Fibroblast of skin of abdomen (primary cell): ENCODE measurements at regions not wholly inside any gene's neighbourhood (a gene's known extent, or its start where the extent isn't known, plus 50 kb on each side); places are given as distances from the start of the nearest gene placed in this dataset.
A peak's percentile ranks its signal among the peaks of the same experiment; 100 is the strongest.

Experiments used
- DNase-seq: peaks from one replicate; pipeline ENCODE4 v3.0.0-alpha.2; 2013

GRCh38 chr4:126242679-126243390 lies 928.1 kb downstream of the FAT4 start:
- DNase-seq, result no peak

- DNase-seq, result no peak
Observed at GRCh38 chr4:126247409-126247808, 932.7 kb downstream of the FAT4 start.

DNA sequence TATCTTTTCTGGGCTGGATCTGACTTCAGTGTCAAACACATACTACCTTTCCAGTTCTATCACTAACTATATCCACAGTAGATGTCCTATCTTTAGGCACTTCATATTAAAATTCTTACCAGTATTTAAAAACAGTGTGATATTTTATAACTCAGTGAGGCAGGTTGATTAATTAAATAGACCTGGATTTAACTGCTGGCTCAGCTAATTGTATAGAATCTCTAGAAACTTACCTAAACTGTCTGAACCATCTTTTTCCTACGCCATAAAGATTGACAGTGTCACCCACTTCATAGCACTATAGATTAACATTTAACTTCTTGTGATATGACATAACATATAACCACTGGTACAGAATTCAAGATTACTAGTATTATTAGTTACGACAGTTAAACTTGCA lies 935.3 kb downstream of the FAT4 start:
- no peak for DNase-seq

DNA sequence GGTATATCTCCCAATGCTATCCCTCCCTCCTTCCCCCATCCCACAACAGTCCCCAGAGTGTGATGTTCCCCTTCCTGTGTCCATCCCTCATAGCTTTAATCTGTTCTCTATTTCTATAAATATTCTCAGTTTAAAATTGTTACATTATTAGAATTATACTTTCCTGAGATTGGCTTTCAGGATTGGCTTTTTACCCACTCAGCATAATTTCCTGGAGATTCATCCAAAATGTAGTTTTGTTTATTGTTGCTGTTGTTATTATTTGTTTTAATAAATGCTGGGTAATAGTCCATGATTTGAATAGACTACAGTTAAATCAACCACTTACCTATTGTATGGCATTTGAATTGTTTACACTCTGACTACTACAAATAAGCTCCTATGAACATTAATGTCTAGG lies 936.4 kb downstream of the FAT4 start:
- DNase-seq, result no peak

- peak; percentile 4 for DNase-seq
Observed at GRCh38 chr4:126262665-126263064, 947.9 kb downstream of the FAT4 start.

DNA sequence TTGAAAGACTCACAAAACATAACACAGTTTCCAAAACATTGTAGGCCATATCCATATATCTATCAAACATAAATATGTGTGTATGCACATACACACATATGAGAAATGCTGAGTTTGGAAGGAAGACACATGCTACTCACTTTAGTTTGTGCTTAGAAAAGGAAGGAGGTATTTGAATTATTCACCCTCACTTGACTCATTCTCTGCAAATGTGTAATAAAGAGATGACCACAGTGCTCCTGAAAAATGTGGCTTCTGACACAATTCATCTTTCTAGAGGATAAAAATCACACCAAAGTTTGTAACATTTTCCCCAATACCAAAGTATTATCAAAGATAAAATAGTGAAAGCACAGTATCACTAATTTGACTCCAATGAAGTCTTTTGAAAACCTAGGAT lies 950.1 kb downstream of the FAT4 start:
- DNase-seq, result peak; percentile 88

GRCh38 chr4:126265888-126266287 lies 951.1 kb downstream of the FAT4 start:
- peak; percentile 72 for DNase-seq

- peak; percentile 92 for DNase-seq
Observed at GRCh38 chr4:126267689-126268088, 952.9 kb downstream of the FAT4 start.

GRCh38 chr4:126268106-126268505 lies 953.4 kb downstream of the FAT4 start:
- DNase-seq, result peak; percentile 74

GRCh38 chr4:126269106-126269505 lies 954.4 kb downstream of the FAT4 start:
- peak; percentile 49 for DNase-seq

DNA sequence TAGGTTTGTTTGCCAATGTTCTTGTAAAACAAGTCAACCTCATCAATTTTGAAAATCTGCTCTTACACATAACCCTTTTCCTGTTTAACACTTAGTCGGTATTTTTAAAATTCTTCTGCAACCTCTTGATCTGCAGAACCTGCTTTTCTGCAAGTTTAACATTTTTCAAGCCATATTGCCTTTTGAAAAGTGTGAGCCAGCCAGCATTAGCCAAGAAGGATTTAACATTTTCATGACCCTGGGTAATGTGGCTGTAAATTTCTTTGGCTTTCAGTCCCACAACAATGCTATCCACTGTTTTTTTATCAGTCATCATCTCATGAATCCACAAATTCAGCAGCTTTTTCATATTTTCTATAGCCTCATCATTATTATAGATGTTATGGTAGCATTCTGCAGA lies 956.5 kb downstream of the FAT4 start:
- peak; percentile 76 for DNase-seq

GRCh38 chr4:126273746-126274145 lies 959.0 kb downstream of the FAT4 start:
- no peak for DNase-seq

- DNase-seq, result no peak
Observed at GRCh38 chr4:126291886-126292285, 977.1 kb downstream of the FAT4 start.

DNA sequence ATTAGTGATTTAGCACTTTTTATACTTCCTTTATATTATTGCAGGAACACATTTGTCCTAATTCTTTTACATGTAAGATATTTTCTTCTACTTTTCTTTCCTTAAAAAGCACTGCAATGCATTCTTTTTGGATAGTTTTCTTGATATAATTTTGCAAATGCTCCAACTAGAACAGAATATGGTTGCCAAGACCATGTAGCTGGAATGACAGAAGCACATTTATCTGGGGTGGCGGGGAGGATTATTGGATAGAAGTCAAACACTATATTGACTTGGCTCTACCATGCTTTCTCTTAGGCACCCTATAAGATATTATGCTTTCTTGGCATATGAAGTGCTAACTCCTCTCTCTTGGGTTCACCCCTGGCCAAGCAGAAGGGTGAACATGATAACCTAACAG lies 983.5 kb downstream of the FAT4 start:
- DNase-seq, result no peak

GRCh38 chr4:126306152-126306869 lies 991.6 kb downstream of the FAT4 start:
- peak; percentile 0 for DNase-seq

GRCh38 chr4:126318376-126318775 lies 1003.6 kb downstream of the FAT4 start:
- no peak for DNase-seq

- no peak for DNase-seq
Observed at GRCh38 chr4:126328914-126329313, 1014.2 kb downstream of the FAT4 start.

DNA sequence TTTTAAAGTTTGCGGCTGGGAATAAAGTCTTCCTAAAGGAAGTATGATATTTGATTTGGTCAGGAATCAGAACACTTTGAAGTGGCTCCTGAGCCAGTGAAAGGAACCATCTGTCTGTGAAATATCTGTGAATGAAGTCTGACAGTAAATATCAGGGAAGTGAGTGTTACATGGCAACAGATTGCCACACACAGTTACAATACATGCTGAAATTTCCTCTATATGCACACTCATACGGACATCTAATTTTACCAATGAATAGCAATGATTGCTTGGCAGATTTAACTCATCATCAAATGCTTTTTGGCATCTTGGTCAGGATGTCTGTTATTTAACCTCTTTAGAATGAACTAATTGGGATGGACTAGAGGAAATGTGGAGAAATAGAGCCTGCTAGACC lies 1023.8 kb downstream of the FAT4 start:
- no peak for DNase-seq

DNA sequence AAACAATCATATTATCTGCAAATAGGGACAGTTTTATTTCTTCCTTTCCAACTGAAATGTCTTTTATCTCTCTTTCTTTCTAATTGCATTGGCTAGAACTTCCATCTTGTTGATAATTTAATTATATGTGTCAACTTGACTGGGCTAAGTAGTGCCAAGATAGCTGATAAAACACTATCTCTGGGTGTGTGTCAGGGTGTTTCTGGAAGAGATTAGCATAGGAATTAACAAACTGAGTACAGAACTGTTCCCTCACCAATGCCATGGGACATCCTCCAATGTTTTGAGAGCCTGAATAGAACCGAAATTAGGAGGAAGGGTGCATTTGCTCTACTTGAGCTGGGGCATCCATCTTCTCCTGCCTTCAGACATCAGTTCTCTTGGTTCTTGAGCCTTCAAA lies 1027.2 kb downstream of the FAT4 start:
- no peak for DNase-seq

DNA sequence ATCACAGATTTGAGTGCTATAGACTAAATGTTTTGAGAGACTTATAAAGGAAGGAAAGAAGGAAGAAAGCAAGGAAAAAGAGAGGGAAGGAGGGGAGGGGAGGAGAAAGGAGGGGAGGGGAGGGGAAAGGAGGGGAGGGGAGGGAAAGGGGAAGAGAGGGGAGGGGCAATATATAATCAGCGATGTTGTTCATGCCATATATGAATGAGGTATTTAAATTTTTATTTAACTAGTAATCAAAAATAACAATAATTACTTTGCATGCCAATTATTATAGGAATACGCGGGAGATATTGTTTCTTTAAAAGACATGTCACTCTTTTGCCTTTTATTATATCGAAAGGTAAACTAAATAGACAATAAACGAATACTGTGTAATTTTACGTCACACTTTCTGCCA lies 1029.7 kb downstream of the FAT4 start:
- no peak for DNase-seq

GRCh38 chr4:126346654-126347053 lies 1031.9 kb downstream of the FAT4 start:
- no peak for DNase-seq

DNA sequence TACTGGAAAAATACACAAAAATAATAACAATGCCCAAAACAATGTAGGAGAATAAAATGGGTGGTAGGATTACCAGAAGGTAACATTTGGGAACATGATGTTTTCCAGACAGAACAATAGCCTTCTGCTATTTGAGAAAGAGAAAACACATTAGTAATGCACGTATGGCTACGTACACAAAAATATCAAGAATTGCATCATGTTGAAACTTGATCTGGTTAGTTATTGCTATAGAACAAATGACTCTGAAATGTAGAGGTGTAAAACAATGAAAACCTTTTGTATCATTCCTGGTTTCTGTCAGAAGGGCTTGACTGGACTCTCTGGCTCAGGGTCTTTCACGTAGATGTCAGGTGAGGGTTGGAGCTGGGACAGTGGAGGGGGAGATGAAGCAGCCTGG lies 1040.0 kb downstream of the FAT4 start:
- peak; percentile 25 for DNase-seq

DNA sequence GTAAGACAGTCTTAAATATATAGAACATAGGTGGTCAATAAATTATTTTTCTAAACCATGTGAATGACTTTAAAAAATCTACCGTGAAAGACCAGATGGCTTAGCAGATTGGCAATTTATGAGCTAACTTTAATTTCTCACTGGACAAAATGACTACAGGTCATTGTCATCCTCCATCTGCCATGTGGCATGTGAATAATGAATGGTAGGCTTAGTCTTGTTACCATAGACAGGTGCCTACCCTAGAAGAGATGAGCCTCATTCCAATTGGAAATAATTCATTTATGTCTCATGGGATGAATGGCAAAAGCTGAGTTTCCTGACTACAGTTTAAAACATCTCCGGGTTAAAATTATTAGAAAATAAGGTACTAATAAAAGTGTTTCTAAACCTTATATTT lies 1043.3 kb downstream of the FAT4 start:
- DNase-seq, result no peak

DNA sequence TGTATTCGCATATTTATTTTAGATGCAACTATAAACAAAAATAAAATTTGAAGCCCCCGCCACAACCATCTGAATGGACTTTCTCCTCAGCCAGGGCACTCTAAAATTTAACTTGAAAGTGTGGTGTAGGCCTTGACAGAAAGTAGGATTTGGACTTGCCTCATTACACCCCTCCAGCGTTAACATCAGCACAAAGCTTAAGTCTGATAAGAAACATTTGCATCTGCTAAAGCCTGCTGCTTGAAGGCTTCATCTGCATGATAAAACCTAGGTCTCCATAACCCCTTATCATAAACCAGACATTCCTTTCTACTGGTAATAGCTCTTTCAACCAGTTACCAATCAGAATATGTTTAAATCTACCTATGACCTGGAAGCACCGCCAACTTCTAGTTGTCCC lies 1046.5 kb downstream of the FAT4 start:
- no peak for DNase-seq
